ENCODE measurements at regions not wholly inside any gene's neighbourhood (a gene's known extent, or its start where the extent isn't known, plus 50 kb on each side); places are given as distances from the start of the nearest gene placed in this dataset.

GRCh38 chr11:95339086-95339901, 108.3 kb upstream of the SESN3 start:
- in situ Hi-C loops (cut with MboI; ENCODE audit: low pct_ligation_motif_present in 1 of 4, low pct_unique_long_range_greater_than_20kb in 1 of 4, low sequenced_read_pairs in 3 of 4) (no loop called here), intact Hi-C loops (cut with DNase I; ENCODE audit: low total_unique reads) (loop anchor here (10.0 kb wide), 2 partner anchors 104 to 366 kb away; partner anchors contain the start of gene SESN3)
- peaks cover 14 to 32% (median 23%) of the 10 kb centered on the region in 4 donors for H3K4me1 ChIP-seq
- no peak overlapping the region for H3K4me3 ChIP-seq
- H3K9me3 ChIP-seq, result no peaks in the 10 kb centered on the region
- 59 to 66% methylated on average over 3 to 4 of the region's 4 CpGs for WGBS, 2 donors (ENCODE audit: low coverage in 1 of 2)
- no peak for DNase-seq
- TF ChIP-seq POLR2AphosphoS5 (IDR thresholded peaks at IDR 0.05), result no peak
- H3K36me3 ChIP-seq, result no peaks in the 10 kb centered on the region
- peak overlapping the region; percentile 80 to 86 (median 81) for H3K27ac ChIP-seq
- no peaks in the 10 kb centered on the region for H3K27me3 ChIP-seq

GRCh38 chr11:95338430-95338991, 107.5 kb upstream of the SESN3 start:
- DNase-seq, result peak; percentile 34
- Histone ChIP-seq H3K9me3 (no peaks in the 10 kb centered on the region), H3K4me3 (no peak overlapping the region), H3K4me1 (peaks cover 14 to 32% (median 23%) of the 10 kb centered on the region in 4 donors), H3K36me3 (no peaks in the 10 kb centered on the region), H3K27ac (peak overlapping the region; percentile 80 to 86 (median 81)), H3K27me3 (no peaks in the 10 kb centered on the region)
- TF ChIP-seq POLR2A (IDR thresholded peaks at IDR 0.05) (no peak), CTCF (IDR thresholded peaks at IDR 0.05) (no peak), POLR2AphosphoS5 (IDR thresholded peaks at IDR 0.05) (peak; percentile 41 to 51 (median 47)), EP300 (IDR thresholded peaks at IDR 0.05; ENCODE audit: low read depth) (no peak)
- intact Hi-C loops (cut with DNase I; ENCODE audit: low total_unique reads), result loop anchor here (10.0 kb wide), 2 partner anchors 104 to 366 kb away; partner anchors contain the start of gene SESN3
- WGBS, 2 donors (ENCODE audit: low coverage in 1 of 2), result 40 to 55% methylated on average over 1 to 4 of the region's 4 CpGs
- in situ Hi-C loops (cut with MboI; ENCODE audit: low pct_ligation_motif_present in 1 of 4, low pct_unique_long_range_greater_than_20kb in 1 of 4, low sequenced_read_pairs in 3 of 4), result no loop called here

GRCh38 chr11:95337972-95338429, 107.0 kb upstream of the SESN3 start:
- TF ChIP-seq POLR2AphosphoS5 (IDR thresholded peaks at IDR 0.05) (no peak), POLR2A (IDR thresholded peaks at IDR 0.05) (no peak), EP300 (IDR thresholded peaks at IDR 0.05; ENCODE audit: low read depth) (no peak), CTCF (IDR thresholded peaks at IDR 0.05) (no peak)
- Histone ChIP-seq H3K27ac (peak overlapping the region; percentile 80 to 86 (median 81)), H3K4me3 (no peak overlapping the region), H3K9me3 (no peaks in the 10 kb centered on the region), H3K4me1 (peaks cover 14 to 32% (median 23%) of the 10 kb centered on the region in 4 donors), H3K36me3 (no peaks in the 10 kb centered on the region), H3K27me3 (no peaks in the 10 kb centered on the region)
- intact Hi-C loops (cut with DNase I; ENCODE audit: low total_unique reads) (loop anchor here (10.0 kb wide), 2 partner anchors 103 to 367 kb away; partner anchors contain the start of gene SESN3), in situ Hi-C loops (cut with MboI; ENCODE audit: low pct_ligation_motif_present in 1 of 4, low pct_unique_long_range_greater_than_20kb in 1 of 4, low sequenced_read_pairs in 3 of 4) (no loop called here)
- WGBS, 2 donors (ENCODE audit: low coverage in 1 of 2), result 81% methylated on average over 2 of the region's 2 CpGs; no CpG with 5 or more reads in 1 of the 2 donors
- no peak for DNase-seq

- WGBS, 2 donors (ENCODE audit: low coverage in 1 of 2), result 43 to 61% methylated on average over 5 to 14 of the region's 14 CpGs
- H3K36me3 ChIP-seq, result no peaks in the 10 kb centered on the region
- no peaks in the 10 kb centered on the region for H3K9me3 ChIP-seq
- H3K27ac ChIP-seq, result peak overlapping the region; percentile 80 to 86 (median 81)
- intact Hi-C loops (cut with DNase I; ENCODE audit: low total_unique reads), result loop anchor here (10.0 kb wide), 2 partner anchors 103 to 367 kb away; partner anchors contain the start of gene SESN3
- H3K4me1 ChIP-seq, result peaks cover 14 to 32% (median 23%) of the 10 kb centered on the region in 4 donors
- in situ Hi-C loops (cut with MboI; ENCODE audit: low pct_ligation_motif_present in 1 of 4, low pct_unique_long_range_greater_than_20kb in 1 of 4, low sequenced_read_pairs in 3 of 4), result no loop called here
- DNase-seq, result peak; percentile 43
- no peaks in the 10 kb centered on the region for H3K27me3 ChIP-seq
- no peak overlapping the region for H3K4me3 ChIP-seq
- no peak for TF ChIP-seq EP300 (IDR thresholded peaks at IDR 0.05; ENCODE audit: low read depth)
- no peak for TF ChIP-seq CTCF (IDR thresholded peaks at IDR 0.05)
- TF ChIP-seq POLR2A (IDR thresholded peaks at IDR 0.05), result no peak
- no peak for TF ChIP-seq POLR2AphosphoS5 (IDR thresholded peaks at IDR 0.05)
Observed at GRCh38 chr11:95337175-95337957, 106.4 kb upstream of the SESN3 start.

Data from transverse colon (tissue), 4 donors.